ENCODE measurements at regions not wholly inside any gene's neighbourhood (a gene's known extent, or its start where the extent isn't known, plus 50 kb on each side); places are given as distances from the start of the nearest gene placed in this dataset.
A peak's percentile ranks its signal among the peaks of the same experiment; 100 is the strongest.

DNA sequence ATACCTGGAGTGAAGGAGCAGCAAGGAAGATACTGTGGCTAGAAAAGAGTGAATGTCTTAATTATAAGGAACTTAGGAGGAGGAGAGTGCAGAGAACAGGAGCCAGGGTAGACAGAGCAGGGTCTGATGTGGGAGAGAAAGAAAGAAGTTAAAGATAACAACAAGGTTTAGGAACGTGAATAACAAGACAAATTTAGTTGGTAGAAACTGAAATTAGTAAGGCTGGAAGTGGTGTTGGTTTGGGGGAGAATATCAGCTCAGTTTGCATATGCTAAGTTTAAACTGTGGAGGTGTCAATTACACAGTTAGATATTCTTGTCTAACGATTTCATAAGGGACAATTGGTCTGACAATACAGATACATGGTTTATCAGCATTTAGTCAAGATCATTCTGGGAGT, 1123.7 kb upstream of the PABPC4L start:
- no peak for DNase-seq

DNA sequence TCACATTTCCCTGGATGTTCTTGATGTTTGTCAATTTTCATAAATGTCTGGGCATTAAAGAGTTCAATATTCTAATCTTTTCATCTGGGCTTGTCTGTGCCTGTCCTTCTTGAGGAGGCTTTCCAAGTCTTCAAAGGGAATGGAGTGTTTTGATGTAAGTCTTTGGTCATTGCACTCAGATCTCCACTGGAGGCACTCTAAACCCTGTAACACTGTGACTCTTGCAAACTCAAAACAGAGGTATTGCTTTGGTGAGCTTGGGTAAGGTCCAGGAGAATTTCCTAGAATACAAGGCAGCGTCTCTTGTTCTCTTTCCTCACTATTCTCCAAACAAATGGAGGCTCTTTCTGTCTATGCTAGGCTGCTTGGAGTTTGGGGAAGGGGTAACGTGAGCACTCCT, 1118.1 kb upstream of the PABPC4L start:
- no peak for DNase-seq

DNA sequence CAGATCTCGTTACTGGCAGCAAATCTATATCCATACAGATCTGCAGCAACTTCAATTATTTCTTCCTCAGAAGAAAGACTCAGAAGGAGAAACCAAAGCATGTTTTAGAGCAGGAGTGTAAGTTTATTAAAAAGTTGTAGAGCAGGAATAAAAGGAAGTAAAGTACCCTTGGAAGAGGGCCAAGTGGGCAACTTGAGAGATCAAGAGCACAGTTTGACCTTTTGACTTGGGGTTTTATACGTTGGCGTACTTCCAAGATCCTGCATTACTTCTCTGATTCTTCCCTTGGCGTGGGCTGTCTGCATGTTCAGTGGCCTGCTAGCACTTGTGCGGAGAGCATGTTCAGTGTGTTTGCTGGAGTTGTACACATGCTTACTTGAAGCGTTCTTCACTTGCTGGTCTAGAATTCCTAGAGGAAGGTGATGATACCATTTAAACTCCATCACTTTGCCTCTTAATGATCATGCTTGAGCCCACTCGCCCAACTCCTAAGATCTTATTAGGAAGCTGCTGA, 1114.7 kb upstream of the PABPC4L start:
- no peak for DNase-seq

DNA sequence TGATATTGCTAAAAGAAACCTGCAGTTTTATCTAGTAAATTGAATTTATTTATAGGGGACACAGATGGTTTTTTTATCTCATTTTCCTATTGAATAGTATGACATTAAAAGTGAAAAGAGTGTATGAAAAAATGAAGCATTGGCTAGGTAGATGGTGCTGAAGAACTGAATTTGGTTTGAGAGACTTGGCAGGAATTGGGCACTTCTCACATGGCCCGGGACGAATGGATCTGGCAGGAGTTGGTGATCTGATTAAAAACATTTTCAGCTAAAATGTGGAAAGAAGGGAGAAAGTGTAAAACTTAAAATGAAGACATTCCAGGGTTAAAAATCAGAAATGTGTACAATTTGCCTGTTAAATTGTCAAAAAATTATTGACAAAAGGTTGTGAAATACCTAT, 1088.5 kb upstream of the PABPC4L start:
- no peak for DNase-seq

DNA sequence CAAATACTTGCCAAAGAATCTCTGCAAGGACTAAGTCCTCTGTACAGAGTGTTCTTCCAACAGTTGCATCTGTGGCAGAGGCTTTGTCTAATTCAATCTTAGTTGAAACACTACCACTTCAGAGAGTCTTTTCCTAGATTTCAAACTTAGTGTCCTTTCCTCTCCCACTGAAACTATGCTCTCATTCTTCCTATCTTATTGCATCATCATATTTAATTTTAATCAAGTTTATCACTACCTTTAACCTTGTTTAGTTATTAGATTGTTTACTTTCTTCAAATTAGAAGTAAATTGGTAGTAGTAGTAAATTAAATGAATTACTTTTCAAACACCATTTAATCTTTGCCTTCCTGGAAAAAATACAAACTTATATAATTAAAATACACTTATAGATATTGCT, 1082.3 kb upstream of the PABPC4L start:
- DNase-seq = no peak

DNA sequence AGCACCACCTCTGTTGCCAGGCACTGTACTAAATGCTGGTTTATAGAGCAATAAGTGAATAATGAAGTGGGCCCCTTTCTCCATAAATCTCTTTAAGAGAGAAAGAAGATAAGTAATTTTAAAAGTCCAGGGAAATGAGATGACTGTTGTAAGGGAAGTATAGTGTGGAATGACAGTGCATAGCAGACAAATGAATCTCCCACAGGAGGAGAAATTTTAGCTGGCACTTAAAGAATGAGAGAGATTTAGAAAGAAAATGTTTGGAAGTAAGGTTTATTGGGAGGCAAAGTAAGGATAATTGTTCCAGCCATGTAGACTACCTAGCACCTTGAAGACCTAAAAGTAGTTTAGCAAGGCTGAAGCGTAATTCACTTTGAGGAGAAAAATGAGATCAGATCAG, 1081.1 kb upstream of the PABPC4L start:
- no peak for DNase-seq

GRCh38 chr4:135281230-135281629, 1079.6 kb upstream of the PABPC4L start:
- no peak for DNase-seq

- DNase-seq = no peak
These were observed 1076.4 kb upstream of the PABPC4L start for GRCh38 chr4:135277980-135278315.

- no peak for DNase-seq
These were observed 1075.7 kb upstream of the PABPC4L start for GRCh38 chr4:135277068-135277979.

GRCh38 chr4:135274416-135274815, 1072.8 kb upstream of the PABPC4L start:
- DNase-seq = no peak

GRCh38 chr4:135269125-135269890, 1067.7 kb upstream of the PABPC4L start:
- no peak for DNase-seq

DNA sequence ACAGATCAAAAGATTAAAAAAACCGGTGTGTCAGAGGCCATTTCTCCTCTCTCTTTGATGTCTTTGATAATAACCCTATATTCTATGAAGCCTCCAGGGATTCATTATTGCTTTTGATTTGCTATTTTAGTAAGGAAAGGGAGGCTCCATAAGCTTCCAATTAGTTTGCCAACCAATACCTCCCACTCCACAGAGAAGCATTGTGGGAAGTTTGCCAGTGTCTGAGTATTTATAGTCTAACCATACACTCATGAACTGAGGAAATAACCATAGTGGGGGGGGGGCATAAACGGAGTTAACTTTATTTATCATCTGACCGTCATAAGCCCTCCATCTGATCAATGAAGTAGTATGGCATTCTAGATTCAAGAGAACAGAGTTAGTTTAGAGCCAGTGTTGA, 1066.8 kb upstream of the PABPC4L start:
- DNase-seq = no peak

- no peak for DNase-seq
These were observed 1065.7 kb upstream of the PABPC4L start for GRCh38 chr4:135267148-135267865.

DNA sequence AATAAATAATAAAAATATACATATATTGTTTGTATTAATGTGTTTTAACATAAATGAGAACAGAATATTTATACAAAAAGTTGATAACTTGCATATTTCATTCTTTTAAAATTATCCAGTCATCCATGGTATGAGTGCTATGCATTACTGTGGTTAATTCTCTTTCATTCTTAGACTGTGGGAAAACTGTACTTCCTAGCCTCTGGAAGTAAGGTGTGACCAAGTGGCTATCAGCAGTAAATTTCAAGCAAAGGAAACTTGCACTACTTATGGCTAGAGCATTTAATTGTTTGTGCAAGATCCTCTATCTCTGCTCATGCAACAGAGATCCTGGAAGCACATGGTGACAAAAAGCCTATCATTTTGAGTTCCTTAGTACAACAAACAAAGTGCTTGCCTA, 1054.5 kb upstream of the PABPC4L start:
- no peak for DNase-seq

- DNase-seq = no peak
These were observed 1048.5 kb upstream of the PABPC4L start for GRCh38 chr4:135250040-135250439.

DNA sequence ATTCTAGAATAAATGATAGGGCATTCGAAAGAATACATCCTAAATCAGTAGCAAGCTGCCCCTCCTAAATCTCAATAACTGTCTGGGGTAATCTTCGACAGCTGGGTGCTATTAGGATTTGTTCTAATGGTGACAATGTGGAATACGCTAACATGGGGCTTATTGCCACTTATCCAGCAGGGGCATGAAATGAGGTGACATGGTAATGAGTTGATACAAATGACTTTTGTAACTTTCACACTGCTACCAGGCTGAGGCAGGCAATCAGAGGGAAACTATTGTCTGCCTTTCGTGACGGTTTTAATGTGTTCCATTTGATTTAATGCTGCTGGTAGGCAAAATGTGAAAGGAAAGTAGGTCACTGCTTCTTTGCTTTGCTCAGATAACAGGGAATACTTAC, 1047.4 kb upstream of the PABPC4L start:
- no peak for DNase-seq

DNA sequence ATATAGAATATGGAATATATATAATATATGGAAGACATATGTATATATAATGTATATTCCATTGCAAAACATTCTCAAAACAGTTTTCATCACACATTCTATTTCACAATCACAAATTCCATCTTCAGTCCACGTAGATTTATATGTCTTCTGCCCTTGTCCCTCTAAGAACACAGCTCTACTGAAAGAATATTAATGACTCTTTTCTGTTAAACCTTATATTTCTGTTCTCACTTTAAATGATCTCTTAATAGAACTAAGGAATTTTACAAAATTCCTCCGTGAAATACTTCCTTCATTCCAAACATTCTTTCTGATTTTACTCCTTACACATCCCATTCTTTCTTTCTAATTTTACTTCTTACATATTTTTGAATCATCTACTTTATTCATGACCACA, 1043.1 kb upstream of the PABPC4L start:
- DNase-seq = no peak

GRCh38 chr4:135244056-135244455, 1042.5 kb upstream of the PABPC4L start:
- DNase-seq = no peak

DNA sequence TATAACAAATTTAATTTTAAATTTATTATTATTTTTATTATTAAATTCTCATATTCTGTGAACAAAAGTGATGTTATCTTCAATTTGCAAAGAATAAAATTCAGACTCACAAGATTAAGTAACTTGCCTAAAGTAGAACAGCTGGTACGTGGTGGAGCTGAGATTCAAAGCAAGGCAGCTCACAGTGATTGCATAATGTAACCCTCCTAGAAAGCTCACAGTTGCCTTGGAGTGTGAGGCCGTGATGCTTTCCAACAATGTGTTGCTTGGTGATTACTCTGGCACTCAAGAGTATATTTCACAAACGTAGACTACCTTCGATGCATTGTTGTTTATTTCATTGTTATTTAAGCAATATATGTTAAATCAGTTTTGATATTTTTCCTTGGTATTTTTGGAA, 1039.2 kb upstream of the PABPC4L start:
- DNase-seq = peak in 1 of 51 donors; percentile 6

DNA sequence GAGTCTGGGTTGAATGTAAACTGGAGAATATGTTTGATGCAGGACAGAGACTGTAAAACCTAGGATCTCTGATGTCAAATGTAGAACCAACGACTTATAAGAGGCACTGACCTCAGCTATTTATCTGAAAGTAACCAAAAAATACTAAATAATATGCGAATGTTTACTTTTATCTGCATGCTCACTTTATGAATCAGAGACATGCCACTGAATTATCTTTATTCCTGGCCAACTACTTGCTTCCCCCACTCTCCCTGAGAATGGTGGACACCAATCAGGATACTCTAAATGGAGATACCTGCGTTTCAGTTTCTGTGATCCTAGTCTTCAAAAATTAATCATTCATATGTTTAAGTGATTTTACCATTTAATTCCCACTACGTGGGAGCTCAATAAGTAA, 1038.4 kb upstream of the PABPC4L start:
- DNase-seq = no peak

DNA sequence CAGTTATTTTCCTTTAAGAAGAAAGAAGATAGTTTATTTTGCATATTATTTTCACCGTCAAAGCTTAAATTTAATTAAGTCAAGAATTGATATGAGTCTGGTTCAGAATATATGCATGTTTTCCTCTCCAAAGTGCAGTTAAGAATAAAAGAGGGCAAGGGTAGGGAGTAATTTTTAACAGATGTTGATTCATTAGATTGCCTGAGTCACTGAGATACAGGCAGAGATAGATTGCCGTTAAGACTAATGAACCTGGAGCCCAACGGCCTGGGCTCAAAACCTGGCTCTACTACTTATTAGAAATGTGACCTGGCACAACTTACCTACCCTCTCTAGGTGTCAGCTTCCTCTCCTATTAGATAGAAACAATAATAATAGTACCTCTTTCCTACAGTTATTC, 1037.4 kb upstream of the PABPC4L start:
- no peak for DNase-seq

DNA sequence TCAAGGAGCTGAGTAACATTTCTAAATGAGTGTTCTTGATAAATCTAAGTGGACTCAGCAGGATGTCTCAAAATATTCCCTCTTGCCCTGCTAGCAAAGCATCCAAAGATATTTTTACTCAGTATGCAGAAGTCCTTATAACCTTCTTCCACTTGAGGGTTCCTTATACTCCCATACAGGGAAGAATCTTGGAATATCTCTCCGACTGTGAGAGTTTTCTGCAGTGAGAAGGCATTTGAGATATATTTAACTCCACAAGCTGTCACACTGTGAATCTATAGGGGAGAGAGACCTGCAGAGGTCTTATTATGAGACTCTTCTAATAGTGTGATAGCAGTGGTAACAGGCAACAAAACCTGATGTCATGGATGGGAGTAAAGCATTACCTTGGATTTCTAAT, 1034.5 kb upstream of the PABPC4L start:
- no peak for DNase-seq
